GM12878 (cell line): ENCODE measurements at regions not wholly inside any gene's neighbourhood (a gene's known extent, or its start where the extent isn't known, plus 50 kb on each side); places are given as distances from the start of the nearest gene placed in this dataset.

Source experiments
- ATAC-seq: fragments of 200-7000 bp; cut with Tn5 transposase; 3 replicates; pipeline ENCODE4 v1.9.1; 2020; ENCODE audit warnings: mild to moderate bottlenecking, moderate library complexity
- BruUV-seq: library from RNA; stranded (reverse); fragments of 400-500 nt; replicated peaks from 2 replicates; lab custom pipeline; 2021; lab: Mats Ljungman, UMichigan
- CTCF ChIA-PET: fragments of 300-600 bp; sonication (Branson Sonifier 250); formaldehyde crosslinking; extraction: SDS; loops from one replicate; lab custom pipeline; 2021; ENCODE audit warnings: inconsistent platforms; lab: Yijun Ruan, JAX
- POLR2A ChIA-PET: fragments of 350-600 bp; formaldehyde crosslinking; extraction: SDS; loops from one replicate; lab custom pipeline; 2021; ENCODE audit warnings: inconsistent platforms; lab: Charles Lee
- RAD21 ChIA-PET: fragments of 300-600 bp; sonication (Branson Sonifier 250); formaldehyde crosslinking; loops from one replicate; lab custom pipeline; 2023; ENCODE audit warnings: antibody characterized with exemption; ENCODE audit not compliant: unreplicated experiment; lab: Charles Lee
- SMC1A ChIA-PET: fragments of 300-600 bp; sonication (Branson Sonifier 250); formaldehyde crosslinking; loops from one replicate; lab custom pipeline; 2023; ENCODE audit not compliant: unreplicated experiment, uncharacterized antibody; lab: Charles Lee
- DNase-seq: peaks from one replicate; pipeline ENCODE4 v3.0.0-alpha.2; 2011; ENCODE audit warnings: low read depth, low spot score
- FAIRE-seq: peaks from 3 replicates; lab custom pipeline; 2011; peaks lifted over from hg19 to GRCh38; lab: Jason Lieb, UNC
- H2AFZ ChIP-seq: 2 replicates; pipeline ENCODE4 v1.6.0; 2011; ENCODE audit warnings: low read depth, low read length, control low read depth; ENCODE audit not compliant: control insufficient read depth
- H3K27ac ChIP-seq: 2 replicates; pipeline ENCODE4 v1.5.1; 2011; ENCODE audit warnings: control low read depth; ENCODE audit not compliant: control insufficient read depth, insufficient read depth
- H3K27me3 ChIP-seq, 2 experiments: replicated peaks in 1 of 2; 2 replicates each; pipeline versions ENCODE4 v1.6.0 to v1.6.1; 2011; ENCODE audit warnings: low read length in 1 of 2; ENCODE audit not compliant: control insufficient read depth in 2 of 2, insufficient read depth in 2 of 2
- H3K36me3 ChIP-seq, 2 experiments: 2 replicates each; pipeline ENCODE4 v1.5.1; 2011; ENCODE audit warnings: low read length in 1 of 2; ENCODE audit not compliant: control insufficient read depth in 2 of 2, insufficient read depth in 2 of 2
- H3K4me1 ChIP-seq: 2 replicates; pipeline ENCODE4 v1.6.1; 2011; ENCODE audit warnings: mild to moderate bottlenecking, low read length, moderate library complexity, mixed read lengths; ENCODE audit not compliant: control insufficient read depth, insufficient read depth
- H3K4me2 ChIP-seq: 2 replicates; pipeline ENCODE4 v1.6.0; 2011; ENCODE audit warnings: control low read depth; ENCODE audit not compliant: control insufficient read depth, insufficient read depth
- H3K4me3 ChIP-seq: fragments of 200-600 bp; sonication (generic); 2 replicates; pipeline ENCODE4 v1.5.1; 2016
- H3K79me2 ChIP-seq: 2 replicates; pipeline ENCODE4 v1.6.0; 2011; ENCODE audit warnings: low read length; ENCODE audit not compliant: control insufficient read depth, insufficient read depth
- H3K9ac ChIP-seq: 2 replicates; pipeline ENCODE4 v1.8.0; 2011; ENCODE audit warnings: low read length, control low read depth, mixed read lengths; ENCODE audit not compliant: control insufficient read depth, insufficient read depth
- H3K9me3 ChIP-seq: replicated peaks from 3 replicates; pipeline ENCODE4 v1.5.1; 2011; ENCODE audit warnings: mild to moderate bottlenecking, low read length; ENCODE audit not compliant: control insufficient read depth, insufficient read depth
- H4K20me1 ChIP-seq: 2 replicates; pipeline ENCODE4 v1.6.0; 2011; ENCODE audit not compliant: control insufficient read depth, insufficient read depth
- BMI1 ChIP-seq: fragments of 450-650 bp; IDR thresholded peaks from 2 replicates; pipeline ENCODE4 v1.6.1; 2016; ENCODE audit warnings: mild to moderate bottlenecking, moderate library complexity, borderline replicate concordance
- CEBPB ChIP-seq, 2 experiments: fragments of 150-350 bp in 1 of 2; IDR thresholded peaks; 2 replicates each; pipeline ENCODE4 v1.6.1; 2012 to 2014; ENCODE audit warnings: low read depth in 2 of 2, low read length in 2 of 2, borderline replicate concordance in 1 of 2, inconsistent platforms in 1 of 2
- CHD1 ChIP-seq: IDR thresholded peaks from 2 replicates; pipeline ENCODE4 v1.6.1; 2012; ENCODE audit warnings: low read depth, low read length, improper control_type of control experiment
- CREB1 ChIP-seq: IDR thresholded peaks from 2 replicates; pipeline ENCODE4 v1.6.1; 2012; ENCODE audit warnings: low read depth, mild to moderate bottlenecking, inconsistent platforms
- FOXM1 ChIP-seq: IDR thresholded peaks from 2 replicates; pipeline ENCODE4 v1.6.1; 2012; ENCODE audit warnings: low read depth, mild to moderate bottlenecking, inconsistent platforms, low read length, moderate library complexity
- KLF5 ChIP-seq: fragments of 450-650 bp; IDR thresholded peaks from 2 replicates; pipeline ENCODE4 v1.6.1; 2014; ENCODE audit warnings: mild to moderate bottlenecking; ENCODE audit not compliant: partially characterized antibody
- MYB ChIP-seq: fragments of 150-350 bp; IDR thresholded peaks from 2 replicates; pipeline ENCODE4 v1.6.1; 2014; ENCODE audit warnings: mild to moderate bottlenecking, low read depth, low read length, borderline replicate concordance
- NBN ChIP-seq: fragments of 450-650 bp; IDR thresholded peaks from 2 replicates; pipeline ENCODE4 v1.6.1; 2016
- RB1 ChIP-seq: fragments of 450-650 bp; formaldehyde crosslinking; IDR thresholded peaks from 2 replicates; pipeline ENCODE4 v1.6.1; 2017; ENCODE audit warnings: mild to moderate bottlenecking, borderline replicate concordance
- SMAD1 ChIP-seq: fragments of 450-650 bp; IDR thresholded peaks from 2 replicates; pipeline ENCODE4 v1.6.1; 2018; ENCODE audit warnings: mild to moderate bottlenecking, low read depth; ENCODE audit not compliant: partially characterized antibody
- SMARCA5 ChIP-seq: fragments of 450-650 bp; IDR thresholded peaks from 2 replicates; pipeline ENCODE4 v1.6.1; 2017; ENCODE audit warnings: mild to moderate bottlenecking
- TCF12 ChIP-seq: IDR thresholded peaks from 2 replicates; pipeline ENCODE4 v1.6.1; 2011; ENCODE audit warnings: low read depth, mild to moderate bottlenecking, low read length
- WRNIP1 ChIP-seq: IDR thresholded peaks from 2 replicates; pipeline ENCODE4 v1.6.1; 2011; ENCODE audit warnings: low read depth, low read length, improper control_type of control experiment, borderline replicate concordance
- ZNF274 ChIP-seq: IDR thresholded peaks from one replicate; pipeline ENCODE4 v1.8.0; 2011; ENCODE audit not compliant: insufficient read length, insufficient read depth
- WGBS: methylation state at CpG from one replicate; pipeline ENCODE4 v1.1.6; 2016; ENCODE audit warnings: low lambda C conversion rate; ENCODE audit not compliant: insufficient replicate concordance, insufficient coverage; ENCODE audit errors: missing lambda C conversion rate; 5-methylcytosine and 5-hydroxymethylcytosine counted together
- in situ Hi-C: fragments of 300-500 bp; cut with MboI; formaldehyde crosslinking; loops from 9 replicates; pipeline ENCODE4 v1.14.3; 2018; ENCODE audit warnings: mixed read lengths
- intact Hi-C: fragments of 100-400 bp; cut with micrococcal nuclease; formaldehyde crosslinking; loops from one replicate; pipeline ENCODE4 v1.14.2; 2022; ENCODE audit not compliant: unreplicated experiment
- TF ChIP-seq, protein P1 (sequence below): IDR thresholded peaks from 2 replicates; pipeline ENCODE4 v1.6.1; 2012; ENCODE audit warnings: low read depth, low read length, improper control_type of control experiment
- TF ChIP-seq, protein P2 (sequence below): fragments of 450-650 bp; conservative IDR thresholded peaks from 2 replicates; pipeline ENCODE4 v1.6.1; 2017; ENCODE audit warnings: mild to moderate bottlenecking, moderate library complexity
- TF ChIP-seq, protein P3 (sequence below), 3 experiments: IDR thresholded peaks in 2 of 3; conservative IDR thresholded peaks in 1 of 3; 2 replicates each; pipeline ENCODE4 v1.5.1; 2011; ENCODE audit warnings: low read depth in 3 of 3, low read length in 3 of 3, mild to moderate bottlenecking in 3 of 3, control low read depth in 2 of 3, moderate library complexity in 2 of 3, inconsistent platforms in 1 of 3, mixed read lengths in 1 of 3; ENCODE audit not compliant: control insufficient read depth in 2 of 3, insufficient read depth in 1 of 3; ENCODE audit errors: extremely low read depth in 1 of 3
- TF ChIP-seq, protein P4 (sequence below): fragments of 450-650 bp; IDR thresholded peaks from 2 replicates; pipeline ENCODE4 v1.6.1; 2016; ENCODE audit warnings: mild to moderate bottlenecking

DNA sequence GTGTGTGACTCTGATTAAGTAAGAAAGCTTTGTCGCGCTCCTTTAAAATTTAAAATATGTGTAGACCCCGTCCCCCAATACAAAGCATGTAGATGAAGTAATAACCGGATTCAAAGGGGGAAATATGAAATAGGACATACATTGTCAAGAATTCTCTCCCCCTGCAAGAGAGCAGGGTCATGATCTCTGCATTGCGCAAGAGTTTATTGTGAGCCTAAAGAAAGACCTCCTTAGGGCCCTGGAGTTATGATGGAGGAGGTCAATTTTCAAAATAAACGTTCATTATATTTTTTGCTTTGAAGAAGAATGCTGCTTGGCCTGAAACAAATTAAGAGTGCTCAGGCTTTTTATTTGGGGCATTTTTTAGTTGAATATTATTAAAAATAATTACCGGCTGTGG, 235.0 kb downstream of the SHOX2 start:
- 54% methylated on average over 7 of the region's 7 CpGs for WGBS
- ChIA-PET POLR2A (no interaction called here), CTCF (no interaction called here), RAD21 (interaction anchor here (2.0 kb wide), 1 partner anchor 563 kb away, joined by 7 read pairs; no protein-coding TSS in a partner anchor), SMC1A (no interaction called here)
- Histone ChIP-seq H3K4me2 (no peak overlapping the region), H3K9me3 (no peaks in the 10 kb centered on the region), H2AFZ (no peak overlapping the region), H3K4me1 (no peaks in the 10 kb centered on the region), H3K79me2 (no peaks in the 10 kb centered on the region), H3K4me3 (no peak overlapping the region), H3K27me3 (no peaks in the 10 kb centered on the region), H4K20me1 (no peaks in the 10 kb centered on the region), H3K9ac (no peak overlapping the region), H3K36me3 (no peaks in the 10 kb centered on the region), H3K27ac (no peak overlapping the region)
- FAIRE-seq: no peak
- in situ Hi-C loops: no loop called here
- no peak for ATAC-seq
- intact Hi-C loops: no loop called here
- BruUV-seq: no TSS peak
- DNase-seq: no peak
- TF ChIP-seq FOXM1: no peak
- TF ChIP-seq BMI1: no peak
- no peak for TF ChIP-seq CHD1
- no peak for TF ChIP-seq CREB1
- TF ChIP-seq SMARCA5: no peak
- TF ChIP-seq NBN: no peak
- TF ChIP-seq KLF5: no peak
- TF ChIP-seq, protein P1, sequence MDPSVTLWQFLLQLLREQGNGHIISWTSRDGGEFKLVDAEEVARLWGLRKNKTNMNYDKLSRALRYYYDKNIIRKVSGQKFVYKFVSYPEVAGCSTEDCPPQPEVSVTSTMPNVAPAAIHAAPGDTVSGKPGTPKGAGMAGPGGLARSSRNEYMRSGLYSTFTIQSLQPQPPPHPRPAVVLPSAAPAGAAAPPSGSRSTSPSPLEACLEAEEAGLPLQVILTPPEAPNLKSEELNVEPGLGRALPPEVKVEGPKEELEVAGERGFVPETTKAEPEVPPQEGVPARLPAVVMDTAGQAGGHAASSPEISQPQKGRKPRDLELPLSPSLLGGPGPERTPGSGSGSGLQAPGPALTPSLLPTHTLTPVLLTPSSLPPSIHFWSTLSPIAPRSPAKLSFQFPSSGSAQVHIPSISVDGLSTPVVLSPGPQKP: no peak
- TF ChIP-seq CEBPB (IDR thresholded peaks at IDR 0.05; ENCODE audit: borderline replicate concordance in 1 of 2, low read depth in 2 of 2, low read length in 2 of 2): no peak
- TF ChIP-seq RB1: no peak
- TF ChIP-seq, protein P2, sequence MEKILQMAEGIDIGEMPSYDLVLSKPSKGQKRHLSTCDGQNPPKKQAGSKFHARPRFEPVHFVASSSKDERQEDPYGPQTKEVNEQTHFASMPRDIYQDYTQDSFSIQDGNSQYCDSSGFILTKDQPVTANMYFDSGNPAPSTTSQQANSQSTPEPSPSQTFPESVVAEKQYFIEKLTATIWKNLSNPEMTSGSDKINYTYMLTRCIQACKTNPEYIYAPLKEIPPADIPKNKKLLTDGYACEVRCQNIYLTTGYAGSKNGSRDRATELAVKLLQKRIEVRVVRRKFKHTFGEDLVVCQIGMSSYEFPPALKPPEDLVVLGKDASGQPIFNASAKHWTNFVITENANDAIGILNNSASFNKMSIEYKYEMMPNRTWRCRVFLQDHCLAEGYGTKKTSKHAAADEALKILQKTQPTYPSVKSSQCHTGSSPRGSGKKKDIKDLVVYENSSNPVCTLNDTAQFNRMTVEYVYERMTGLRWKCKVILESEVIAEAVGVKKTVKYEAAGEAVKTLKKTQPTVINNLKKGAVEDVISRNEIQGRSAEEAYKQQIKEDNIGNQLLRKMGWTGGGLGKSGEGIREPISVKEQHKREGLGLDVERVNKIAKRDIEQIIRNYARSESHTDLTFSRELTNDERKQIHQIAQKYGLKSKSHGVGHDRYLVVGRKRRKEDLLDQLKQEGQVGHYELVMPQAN: no peak
- no peak for TF ChIP-seq MYB
- TF ChIP-seq, protein P3, sequence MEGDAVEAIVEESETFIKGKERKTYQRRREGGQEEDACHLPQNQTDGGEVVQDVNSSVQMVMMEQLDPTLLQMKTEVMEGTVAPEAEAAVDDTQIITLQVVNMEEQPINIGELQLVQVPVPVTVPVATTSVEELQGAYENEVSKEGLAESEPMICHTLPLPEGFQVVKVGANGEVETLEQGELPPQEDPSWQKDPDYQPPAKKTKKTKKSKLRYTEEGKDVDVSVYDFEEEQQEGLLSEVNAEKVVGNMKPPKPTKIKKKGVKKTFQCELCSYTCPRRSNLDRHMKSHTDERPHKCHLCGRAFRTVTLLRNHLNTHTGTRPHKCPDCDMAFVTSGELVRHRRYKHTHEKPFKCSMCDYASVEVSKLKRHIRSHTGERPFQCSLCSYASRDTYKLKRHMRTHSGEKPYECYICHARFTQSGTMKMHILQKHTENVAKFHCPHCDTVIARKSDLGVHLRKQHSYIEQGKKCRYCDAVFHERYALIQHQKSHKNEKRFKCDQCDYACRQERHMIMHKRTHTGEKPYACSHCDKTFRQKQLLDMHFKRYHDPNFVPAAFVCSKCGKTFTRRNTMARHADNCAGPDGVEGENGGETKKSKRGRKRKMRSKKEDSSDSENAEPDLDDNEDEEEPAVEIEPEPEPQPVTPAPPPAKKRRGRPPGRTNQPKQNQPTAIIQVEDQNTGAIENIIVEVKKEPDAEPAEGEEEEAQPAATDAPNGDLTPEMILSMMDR (IDR thresholded peaks at IDR 0.05 in 2 of 3, conservative IDR thresholded peaks at IDR 0.05 in 1 of 3; ENCODE audit: control insufficient read depth in 2 of 3, extremely low read depth in 1 of 3, insufficient read depth in 1 of 3, low read depth in 3 of 3, low read length in 3 of 3): no peak
- TF ChIP-seq TCF12: no peak
- TF ChIP-seq ZNF274: no peak
- TF ChIP-seq WRNIP1: no peak
- TF ChIP-seq, protein P4, sequence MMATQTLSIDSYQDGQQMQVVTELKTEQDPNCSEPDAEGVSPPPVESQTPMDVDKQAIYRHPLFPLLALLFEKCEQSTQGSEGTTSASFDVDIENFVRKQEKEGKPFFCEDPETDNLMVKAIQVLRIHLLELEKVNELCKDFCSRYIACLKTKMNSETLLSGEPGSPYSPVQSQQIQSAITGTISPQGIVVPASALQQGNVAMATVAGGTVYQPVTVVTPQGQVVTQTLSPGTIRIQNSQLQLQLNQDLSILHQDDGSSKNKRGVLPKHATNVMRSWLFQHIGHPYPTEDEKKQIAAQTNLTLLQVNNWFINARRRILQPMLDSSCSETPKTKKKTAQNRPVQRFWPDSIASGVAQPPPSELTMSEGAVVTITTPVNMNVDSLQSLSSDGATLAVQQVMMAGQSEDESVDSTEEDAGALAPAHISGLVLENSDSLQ: no peak
- no peak for TF ChIP-seq SMAD1
